Peyer's patch (tissue), 4 donors: ENCODE measurements at regions not wholly inside any gene's neighbourhood (a gene's known extent, or its start where the extent isn't known, plus 50 kb on each side); places are given as distances from the start of the nearest gene placed in this dataset.
A peak's percentile ranks its signal among the peaks of the same experiment; 100 is the strongest.
"Not testable (repeated sequence)": the region's sequence is repeated elsewhere in the genome, so short reads cannot be mapped to it uniquely, and the experiment has no call there.

Source experiments
- DNase-seq, 3 donors: peaks; one replicate each; pipeline ENCODE4 v3.0.0-alpha.2; 2017 to 2019
- H3K27ac ChIP-seq, 4 donors: fragments of 200-600 bp; sonication (generic); one replicate each; pipeline ENCODE4 v1.5.1; 2016 to 2019
- H3K27me3 ChIP-seq, 2 donors: fragments of 200-600 bp; sonication (generic); one replicate each; pipeline ENCODE4 v1.5.1; 2019
- H3K36me3 ChIP-seq, 3 donors: fragments of 200-600 bp; sonication (generic); one replicate each; pipeline ENCODE4 v1.5.1; 2016 to 2019
- H3K4me1 ChIP-seq, 4 donors: fragments of 200-600 bp; sonication (generic); one replicate each; pipeline ENCODE4 v1.5.1; 2016 to 2019
- H3K4me3 ChIP-seq, 4 donors: fragments of 200-600 bp; sonication (generic); 1 replicate in 3 of 4; 2 replicates in 1 of 4; pipeline ENCODE4 v1.5.1; 2016 to 2019; ENCODE audit warnings: mild to moderate bottlenecking in 1 of 4
- H3K9me3 ChIP-seq, 4 donors: fragments of 200-600 bp; sonication (generic); one replicate each; pipeline ENCODE4 v1.5.1; 2016 to 2019; ENCODE audit warnings: mild to moderate bottlenecking in 1 of 4
- POLR2A ChIP-seq, 2 donors: fragments of 450-650 bp; IDR thresholded peaks; one replicate each; pipeline ENCODE4 v1.5.1; 2017; ENCODE audit warnings: antibody characterized with exemption in 2 of 2, mild to moderate bottlenecking in 2 of 2, moderate library complexity in 2 of 2
- TF ChIP-seq, protein P1 (sequence below), 6 experiments: fragments of 450-650 bp in 4 of 6; fragments of 200-600 bp in 2 of 6; sonication (generic) in 1 of 6; IDR thresholded peaks; one replicate each; pipeline ENCODE4 v1.5.1; 2017 to 2019; ENCODE audit warnings: antibody characterized with exemption in 6 of 6, mild to moderate bottlenecking in 3 of 6, moderate library complexity in 1 of 6

DNA sequence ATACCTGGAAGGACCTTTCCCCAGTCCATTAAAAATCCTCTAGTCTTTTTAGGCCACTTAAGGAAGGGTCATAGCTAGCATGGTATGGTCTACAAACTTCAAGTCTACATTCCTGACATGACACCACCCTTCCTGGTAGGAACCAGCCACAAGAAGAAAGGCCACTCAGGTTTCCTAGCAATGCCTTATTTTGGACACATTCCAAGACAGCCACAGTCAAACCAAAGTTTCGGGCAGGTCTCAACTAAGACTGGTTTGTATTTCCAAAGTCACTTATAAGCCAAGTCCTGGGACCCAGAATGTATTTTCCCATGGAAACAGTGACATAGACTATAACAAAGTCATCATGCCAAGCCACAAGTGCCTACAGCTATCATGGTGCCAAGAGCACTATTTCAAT lies 50.6 kb upstream of the SLC44A3 start:
- Histone ChIP-seq H3K9me3 (no peaks in the 10 kb centered on the region), H3K4me1 (no peaks in the 10 kb centered on the region), H3K36me3 (no peaks in the 10 kb centered on the region), H3K27me3 (no peaks in the 10 kb centered on the region), H3K4me3 (no peak overlapping the region), H3K27ac (no peak overlapping the region)
- TF ChIP-seq, protein P1, sequence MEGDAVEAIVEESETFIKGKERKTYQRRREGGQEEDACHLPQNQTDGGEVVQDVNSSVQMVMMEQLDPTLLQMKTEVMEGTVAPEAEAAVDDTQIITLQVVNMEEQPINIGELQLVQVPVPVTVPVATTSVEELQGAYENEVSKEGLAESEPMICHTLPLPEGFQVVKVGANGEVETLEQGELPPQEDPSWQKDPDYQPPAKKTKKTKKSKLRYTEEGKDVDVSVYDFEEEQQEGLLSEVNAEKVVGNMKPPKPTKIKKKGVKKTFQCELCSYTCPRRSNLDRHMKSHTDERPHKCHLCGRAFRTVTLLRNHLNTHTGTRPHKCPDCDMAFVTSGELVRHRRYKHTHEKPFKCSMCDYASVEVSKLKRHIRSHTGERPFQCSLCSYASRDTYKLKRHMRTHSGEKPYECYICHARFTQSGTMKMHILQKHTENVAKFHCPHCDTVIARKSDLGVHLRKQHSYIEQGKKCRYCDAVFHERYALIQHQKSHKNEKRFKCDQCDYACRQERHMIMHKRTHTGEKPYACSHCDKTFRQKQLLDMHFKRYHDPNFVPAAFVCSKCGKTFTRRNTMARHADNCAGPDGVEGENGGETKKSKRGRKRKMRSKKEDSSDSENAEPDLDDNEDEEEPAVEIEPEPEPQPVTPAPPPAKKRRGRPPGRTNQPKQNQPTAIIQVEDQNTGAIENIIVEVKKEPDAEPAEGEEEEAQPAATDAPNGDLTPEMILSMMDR (IDR thresholded peaks at IDR 0.05): no peak
- TF ChIP-seq POLR2A (IDR thresholded peaks at IDR 0.05): no peak
- no peak for DNase-seq

- Histone ChIP-seq H3K27me3 (no peaks in the 10 kb centered on the region), H3K27ac (no peak overlapping the region), H3K9me3 (no peaks in the 10 kb centered on the region), H3K36me3 (no peaks in the 10 kb centered on the region), H3K4me1 (no peaks in the 10 kb centered on the region), H3K4me3 (no peak overlapping the region)
- no peak for TF ChIP-seq POLR2A (IDR thresholded peaks at IDR 0.05)
- TF ChIP-seq, protein P1 (IDR thresholded peaks at IDR 0.05): no peak
- DNase-seq: no peak
Measured at GRCh38 chr1:94768036-94768435, 52.1 kb upstream of the SLC44A3 start.

DNA sequence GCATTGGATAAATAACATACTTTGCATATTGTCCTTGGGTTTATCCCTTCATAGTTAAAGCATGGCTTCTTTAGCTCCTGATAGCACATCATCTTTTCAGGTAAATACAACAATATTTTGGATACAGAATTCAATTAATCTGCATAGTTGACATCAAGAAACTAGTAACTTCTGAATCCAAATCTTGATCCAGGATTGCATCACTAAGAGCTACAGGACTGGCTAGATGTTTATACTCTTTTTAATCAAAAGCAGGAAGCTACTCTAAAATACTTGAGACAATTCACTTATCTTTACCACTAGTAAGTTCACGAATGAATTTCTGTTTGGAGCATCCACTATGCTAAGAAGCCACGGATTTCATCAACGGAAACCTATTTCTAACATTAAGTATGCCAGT lies 54.2 kb upstream of the SLC44A3 start:
- TF ChIP-seq, protein P1 (IDR thresholded peaks at IDR 0.05): no peak
- no peak for TF ChIP-seq POLR2A (IDR thresholded peaks at IDR 0.05)
- H3K36me3 ChIP-seq: no peaks in the 10 kb centered on the region
- no peak overlapping the region for H3K4me3 ChIP-seq
- no peaks in the 10 kb centered on the region for H3K4me1 ChIP-seq
- H3K27ac ChIP-seq: no peak overlapping the region
- H3K9me3 ChIP-seq: no peaks in the 10 kb centered on the region
- DNase-seq: no peak
- H3K27me3 ChIP-seq: no peaks in the 10 kb centered on the region

- Histone ChIP-seq H3K27ac (no peak overlapping the region), H3K36me3 (no peaks in the 10 kb centered on the region), H3K4me3 (no peak overlapping the region), H3K9me3 (no peaks in the 10 kb centered on the region), H3K27me3 (no peaks in the 10 kb centered on the region), H3K4me1 (no peaks in the 10 kb centered on the region)
- no peak for DNase-seq
- TF ChIP-seq, protein P1 (IDR thresholded peaks at IDR 0.05): no peak
Measured at GRCh38 chr1:94759188-94759587, 61.0 kb upstream of the SLC44A3 start.

GRCh38 chr1:94757931-94758330 lies 62.2 kb upstream of the SLC44A3 start:
- Histone ChIP-seq H3K27ac (peak overlapping the region in 2 of 4 donors; percentile 39 to 50), H3K4me3 (no peak overlapping the region), H3K9me3 (no peaks in the 10 kb centered on the region), H3K36me3 (no peaks in the 10 kb centered on the region), H3K4me1 (no peaks in the 10 kb centered on the region), H3K27me3 (no peaks in the 10 kb centered on the region)
- no peak for DNase-seq
- TF ChIP-seq, protein P1 (IDR thresholded peaks at IDR 0.05): no peak
- no peak for TF ChIP-seq POLR2A (IDR thresholded peaks at IDR 0.05)

DNA sequence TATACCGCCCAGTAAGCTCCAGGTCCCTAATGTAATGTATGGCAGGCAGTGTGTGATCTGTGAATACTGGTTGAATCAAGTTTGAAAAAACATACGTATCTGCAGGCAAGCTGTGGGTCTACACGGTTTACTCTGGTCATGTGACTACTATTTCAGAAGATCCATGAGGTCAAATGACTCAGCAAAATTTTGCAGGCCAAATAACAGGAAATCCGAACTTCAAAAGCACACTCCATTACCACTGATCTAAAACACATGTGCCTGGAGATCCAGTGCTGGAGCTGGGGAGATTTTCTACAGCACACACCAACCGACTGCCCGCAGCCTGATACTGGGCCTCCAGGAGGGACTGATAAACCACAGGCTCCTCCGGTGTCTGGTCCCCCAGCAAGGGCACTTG lies 64.5 kb upstream of the SLC44A3 start:
- DNase-seq: no peak
- no peak overlapping the region for H3K27ac ChIP-seq
- TF ChIP-seq, protein P1 (IDR thresholded peaks at IDR 0.05): no peak
- no peak for TF ChIP-seq POLR2A (IDR thresholded peaks at IDR 0.05)

DNA sequence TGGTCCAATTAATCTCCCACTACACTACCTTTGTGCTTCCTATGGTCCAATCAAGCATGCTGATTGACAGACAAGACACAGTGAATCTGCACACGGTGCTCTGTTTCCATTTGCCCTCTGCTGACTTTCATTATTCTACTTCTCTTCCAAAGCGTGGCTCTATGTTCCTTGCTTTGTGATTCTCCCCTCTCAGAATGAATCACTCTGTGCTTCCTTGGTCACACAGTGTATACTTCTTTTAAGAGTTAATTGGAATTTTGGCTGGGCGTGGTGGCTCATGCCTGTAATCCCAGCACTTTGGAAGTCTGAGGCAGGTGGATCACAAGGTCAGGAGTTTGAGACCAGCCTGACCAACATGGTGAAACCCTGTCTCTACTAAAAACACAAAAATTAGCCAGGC lies 65.1 kb upstream of the SLC44A3 start:
- H3K27ac ChIP-seq, H3K4me1 ChIP-seq, H3K9me3 ChIP-seq, DNase-seq, H3K27me3 ChIP-seq, H3K36me3 ChIP-seq, H3K4me3 ChIP-seq: not testable (repeated sequence)

More for the DNA sequence above, 64.5 kb upstream of the SLC44A3 start:
- Histone ChIP-seq H3K36me3 (no peaks in the 10 kb centered on the region), H3K4me3 (no peak overlapping the region), H3K9me3 (no peaks in the 10 kb centered on the region), H3K27me3 (no peaks in the 10 kb centered on the region), H3K4me1 (no peaks in the 10 kb centered on the region)
